GM12864 (cell line): ENCODE measurements at regions not wholly inside any gene's neighbourhood (a gene's known extent, or its start where the extent isn't known, plus 50 kb on each side); places are given as distances from the start of the nearest gene placed in this dataset.
"Not testable (repeated sequence)": the region's sequence is repeated elsewhere in the genome, so short reads cannot be mapped to it uniquely, and the experiment has no call there.

Experiments used
- DNase-seq: peaks from one replicate; pipeline ENCODE4 v3.0.0-alpha.2; 2011; ENCODE audit warnings: low read depth
- H3K4me3 ChIP-seq: 2 replicates; pipeline ENCODE4 v1.5.1; 2011; ENCODE audit warnings: mild to moderate bottlenecking, low read depth, low read length, control low read depth
- TF ChIP-seq, protein P1 (sequence below): IDR thresholded peaks from 2 replicates; pipeline ENCODE4 v1.5.1; 2011; ENCODE audit warnings: low read depth, mild to moderate bottlenecking, moderate library complexity, low read length, control low read depth, inconsistent platforms; ENCODE audit errors: missing control alignments

GRCh38 chr3:5376761-5377160 is 189.3 kb downstream of the EDEM1 start:
- no peak for DNase-seq
- TF ChIP-seq, protein P1, sequence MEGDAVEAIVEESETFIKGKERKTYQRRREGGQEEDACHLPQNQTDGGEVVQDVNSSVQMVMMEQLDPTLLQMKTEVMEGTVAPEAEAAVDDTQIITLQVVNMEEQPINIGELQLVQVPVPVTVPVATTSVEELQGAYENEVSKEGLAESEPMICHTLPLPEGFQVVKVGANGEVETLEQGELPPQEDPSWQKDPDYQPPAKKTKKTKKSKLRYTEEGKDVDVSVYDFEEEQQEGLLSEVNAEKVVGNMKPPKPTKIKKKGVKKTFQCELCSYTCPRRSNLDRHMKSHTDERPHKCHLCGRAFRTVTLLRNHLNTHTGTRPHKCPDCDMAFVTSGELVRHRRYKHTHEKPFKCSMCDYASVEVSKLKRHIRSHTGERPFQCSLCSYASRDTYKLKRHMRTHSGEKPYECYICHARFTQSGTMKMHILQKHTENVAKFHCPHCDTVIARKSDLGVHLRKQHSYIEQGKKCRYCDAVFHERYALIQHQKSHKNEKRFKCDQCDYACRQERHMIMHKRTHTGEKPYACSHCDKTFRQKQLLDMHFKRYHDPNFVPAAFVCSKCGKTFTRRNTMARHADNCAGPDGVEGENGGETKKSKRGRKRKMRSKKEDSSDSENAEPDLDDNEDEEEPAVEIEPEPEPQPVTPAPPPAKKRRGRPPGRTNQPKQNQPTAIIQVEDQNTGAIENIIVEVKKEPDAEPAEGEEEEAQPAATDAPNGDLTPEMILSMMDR, result no peak

GRCh38 chr3:5379266-5379665 is 191.8 kb downstream of the EDEM1 start:
- DNase-seq, H3K4me3 ChIP-seq: not testable (repeated sequence)

More at GRCh38 chr3:5376761-5377160, 189.3 kb downstream of the EDEM1 start:
- H3K4me3 ChIP-seq, result no peak overlapping the region

GRCh38 chr3:5383486-5384263 is 196.2 kb downstream of the EDEM1 start:
- H3K4me3 ChIP-seq, DNase-seq: not testable (repeated sequence)

- TF ChIP-seq, protein P1, result no peak
- H3K4me3 ChIP-seq, result no peak overlapping the region
- DNase-seq, result no peak
These were observed 197.2 kb downstream of the EDEM1 start for GRCh38 chr3:5384557-5385236.

GRCh38 chr3:5388091-5388490 is 200.6 kb downstream of the EDEM1 start:
- TF ChIP-seq, protein P1, result no peak
- H3K4me3 ChIP-seq, result no peak overlapping the region
- no peak for DNase-seq

DNA sequence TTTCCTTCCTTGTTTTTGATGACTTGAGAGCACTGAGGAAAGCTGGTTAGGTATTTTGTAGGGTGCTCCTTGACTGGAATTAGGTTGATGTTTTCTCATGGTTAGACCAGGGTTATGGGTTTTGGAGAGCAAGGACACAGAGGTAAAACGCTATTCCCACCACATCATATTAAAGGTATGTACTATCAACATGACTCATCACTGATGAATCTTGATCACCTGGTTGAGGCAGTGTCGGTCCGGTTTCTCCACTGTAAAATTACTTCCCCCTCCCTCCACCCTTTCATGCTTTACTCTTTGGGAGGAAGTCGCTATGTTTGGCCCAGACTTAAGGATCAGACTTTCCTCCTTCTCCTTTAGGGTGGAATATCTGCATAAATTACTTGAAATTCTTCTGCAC is 201.6 kb downstream of the EDEM1 start:
- TF ChIP-seq, protein P1, result no peak
- no peak for DNase-seq
- no peak overlapping the region for H3K4me3 ChIP-seq

- TF ChIP-seq, protein P1, result no peak
- DNase-seq, result no peak
- H3K4me3 ChIP-seq, result no peak overlapping the region
These were observed 202.7 kb downstream of the EDEM1 start for GRCh38 chr3:5390221-5390620.
